GM12872 (cell line): ENCODE measurements at regions not wholly inside any gene's neighbourhood (a gene's known extent, or its start where the extent isn't known, plus 50 kb on each side); places are given as distances from the start of the nearest gene placed in this dataset.

ENCODE experiments used
- CTCF ChIP-seq: IDR thresholded peaks from 3 replicates; pipeline ENCODE4 v1.5.1; 2011; ENCODE audit warnings: low read depth, mild to moderate bottlenecking, low read length, moderate library complexity; ENCODE audit not compliant: insufficient read depth

GRCh38 chr4:12778706-12779105 lies 705.4 kb downstream of the RAB28 start:
- TF ChIP-seq CTCF, result no peak

GRCh38 chr4:12778191-12778590 lies 705.9 kb downstream of the RAB28 start:
- TF ChIP-seq CTCF, result no peak

DNA sequence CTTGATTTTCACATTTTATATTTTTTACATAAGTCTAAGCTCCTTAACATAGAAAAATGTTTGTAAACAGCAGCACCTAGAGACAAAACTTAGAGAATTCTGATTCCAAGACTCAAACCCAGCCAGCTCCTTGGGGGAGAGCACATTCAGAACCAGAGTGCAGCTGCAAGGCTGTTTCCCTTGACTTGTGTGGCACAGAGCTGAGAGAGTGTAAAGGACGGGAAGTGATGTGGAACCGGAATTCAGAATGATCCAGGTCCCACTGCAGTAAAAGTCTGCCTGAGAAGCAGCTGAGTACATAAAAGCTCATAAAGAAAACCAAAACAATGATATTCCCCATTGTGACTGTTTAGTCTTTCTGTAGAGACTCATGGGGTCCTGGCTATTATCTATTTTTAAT lies 713.8 kb downstream of the RAB28 start:
- TF ChIP-seq CTCF, result no peak

DNA sequence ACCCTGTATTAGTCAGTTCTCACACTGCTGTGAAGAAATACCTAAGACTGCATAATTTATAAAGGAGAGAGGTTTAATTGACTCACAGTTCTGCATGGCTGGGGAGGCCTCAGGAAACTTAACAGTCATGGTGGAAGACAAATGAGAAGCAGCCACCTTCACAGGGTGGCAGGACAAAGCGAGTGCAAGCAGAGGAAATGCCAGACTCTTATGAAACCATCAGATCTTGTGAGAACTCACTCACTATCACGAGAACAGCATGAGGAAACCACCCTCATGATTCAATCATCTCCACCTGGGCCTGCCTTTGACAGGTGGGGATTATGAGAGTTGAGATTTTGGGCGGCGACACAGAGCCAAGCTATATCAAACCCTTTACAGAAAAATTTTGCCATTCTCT lies 722.4 kb downstream of the RAB28 start:
- TF ChIP-seq CTCF, result no peak

GRCh38 chr4:12747154-12747553 lies 737.0 kb downstream of the RAB28 start:
- TF ChIP-seq CTCF, result no peak

GRCh38 chr4:12746221-12746620 lies 737.9 kb downstream of the RAB28 start:
- no peak for TF ChIP-seq CTCF

DNA sequence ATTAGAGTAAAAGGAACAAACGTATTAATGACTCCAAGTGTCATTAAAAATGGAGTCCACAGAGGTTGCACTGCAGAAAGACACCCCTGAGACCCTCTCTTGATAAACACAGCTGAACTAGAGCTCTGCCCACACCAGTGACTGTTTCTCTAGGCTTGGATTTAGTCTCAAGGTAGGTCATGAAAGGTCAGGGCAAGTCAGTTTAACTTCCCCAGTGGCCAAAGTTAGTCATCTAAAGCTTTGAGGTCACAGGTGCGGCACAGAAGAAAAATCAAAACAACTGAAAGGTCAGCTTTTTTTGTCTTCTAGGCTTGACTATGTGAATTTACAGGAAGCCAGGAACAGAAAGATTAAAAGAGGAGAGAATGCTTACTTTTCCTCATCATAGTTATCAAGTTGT lies 749.6 kb downstream of the RAB28 start:
- TF ChIP-seq CTCF, result no peak

GRCh38 chr4:12729384-12729783 lies 754.8 kb downstream of the RAB28 start:
- TF ChIP-seq CTCF, result peak; percentile 42; the same call in 2 of the 3 replicates
